GM18873 (cell line): ENCODE measurements at regions not wholly inside any gene's neighbourhood (a gene's known extent, or its start where the extent isn't known, plus 50 kb on each side); places are given as distances from the start of the nearest gene placed in this dataset.
"Not testable (repeated sequence)": the region's sequence is repeated elsewhere in the genome, so short reads cannot be mapped to it uniquely, and the experiment has no call there.

Experiments
- ATAC-seq: cut with Tn5 transposase; IDR thresholded peaks from one replicate; pipeline ENCODE4 v1.9.1; 2021; ENCODE audit warnings: mild to moderate bottlenecking, moderate library complexity, moderate number of reproducible peaks; ENCODE audit not compliant: unreplicated experiment, low FRiP score

DNA sequence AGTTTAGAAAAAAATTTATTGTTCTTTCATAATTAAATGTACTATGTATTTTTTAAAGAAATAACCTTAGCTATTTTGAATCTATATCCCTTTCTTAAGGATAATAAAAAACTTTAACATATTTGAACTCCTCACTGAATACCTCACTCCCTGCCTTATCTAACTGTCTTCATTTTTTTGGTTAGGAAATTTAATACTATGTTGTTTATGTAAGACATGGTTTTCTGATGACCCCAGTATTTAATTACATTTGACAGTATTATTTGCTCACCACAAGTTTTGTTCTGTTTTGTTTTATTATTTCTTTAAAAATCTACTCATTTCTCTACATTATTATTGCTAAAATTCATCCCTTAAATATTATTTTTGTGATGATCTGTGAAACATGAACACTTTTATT is 394.4 kb upstream of the ADGRB3 start:
- ATAC-seq, result no peak

DNA sequence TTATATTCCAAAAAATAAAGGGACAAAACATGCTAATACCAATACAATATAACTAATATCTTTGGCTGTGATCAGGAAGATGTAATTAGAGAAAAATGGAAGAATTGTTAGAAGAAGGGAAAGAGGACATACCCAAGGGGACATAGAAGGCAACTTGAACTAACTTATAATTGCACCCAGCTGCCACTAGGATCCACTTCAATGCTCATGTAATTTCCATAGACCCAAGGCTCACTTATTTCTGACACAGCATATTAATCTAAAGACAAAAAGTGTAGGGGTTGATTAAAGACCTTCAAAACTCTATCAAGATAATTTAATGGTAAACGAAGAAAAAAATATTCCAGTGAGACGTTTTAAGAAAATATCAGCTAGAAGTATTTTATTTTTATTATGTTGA is 396.0 kb upstream of the ADGRB3 start:
- no peak for ATAC-seq

DNA sequence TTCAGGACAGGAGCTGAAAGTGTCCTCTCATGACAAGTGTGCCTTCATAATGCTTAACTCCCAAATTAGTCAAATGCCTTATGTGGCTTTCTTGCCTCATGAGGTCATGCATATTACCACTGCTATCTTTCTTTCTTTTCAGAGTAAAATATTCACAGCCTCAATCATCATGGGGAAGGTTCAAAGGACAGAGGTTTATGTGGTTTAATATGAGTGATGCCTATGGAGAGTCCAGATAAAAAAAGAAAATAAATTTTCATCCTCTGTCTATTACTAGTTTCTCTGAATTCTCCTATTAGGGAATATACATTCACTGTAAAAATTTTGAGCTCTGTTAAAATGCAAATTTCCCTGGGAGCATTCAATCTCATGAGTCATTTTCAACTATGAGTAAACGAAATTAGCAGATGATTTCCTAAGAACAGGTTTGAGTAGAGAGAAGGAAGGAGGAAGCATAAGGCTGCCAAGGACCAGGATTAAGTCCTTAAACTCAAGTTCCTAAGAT is 396.9 kb upstream of the ADGRB3 start:
- no peak for ATAC-seq

DNA sequence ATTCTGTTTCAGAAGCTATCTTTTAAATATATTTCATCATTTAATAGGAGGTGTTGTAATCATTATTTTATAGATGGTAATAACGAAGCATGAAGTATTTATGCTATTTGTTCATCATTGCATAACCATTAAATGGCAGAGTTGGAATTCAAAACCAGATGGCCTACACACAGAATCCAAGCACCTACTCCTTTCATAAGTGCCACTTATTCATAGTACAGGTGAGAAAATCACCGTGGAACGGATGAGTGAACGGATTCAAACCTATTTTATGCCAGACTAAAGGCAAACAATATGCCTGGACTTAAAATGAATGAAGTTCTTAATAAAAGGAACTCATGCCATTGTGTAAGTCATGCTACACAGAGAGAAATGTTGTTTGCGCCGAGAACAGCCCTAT is 397.9 kb upstream of the ADGRB3 start:
- no peak for ATAC-seq

DNA sequence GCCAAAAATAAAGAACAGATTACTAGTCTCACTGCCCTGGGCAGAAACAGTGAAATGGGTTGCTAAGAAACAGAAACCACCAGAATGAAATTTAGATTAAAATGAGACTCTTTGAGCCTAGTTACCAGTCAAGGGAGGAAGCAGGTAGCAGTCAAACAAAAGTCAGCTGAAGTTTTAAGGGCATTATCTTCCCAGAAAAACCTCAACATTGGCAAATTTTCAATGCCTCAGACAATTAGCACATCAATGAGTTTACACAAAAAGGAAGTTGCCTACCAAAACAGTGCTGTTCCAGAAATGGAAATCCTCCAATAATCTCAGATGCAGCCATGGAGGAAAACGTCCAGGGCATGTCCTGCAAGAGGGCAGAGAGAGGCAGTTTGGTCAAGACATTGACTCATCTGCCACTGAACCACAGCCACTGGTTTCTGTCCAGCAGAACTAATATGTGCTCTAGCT is 399.7 kb upstream of the ADGRB3 start:
- no peak for ATAC-seq

DNA sequence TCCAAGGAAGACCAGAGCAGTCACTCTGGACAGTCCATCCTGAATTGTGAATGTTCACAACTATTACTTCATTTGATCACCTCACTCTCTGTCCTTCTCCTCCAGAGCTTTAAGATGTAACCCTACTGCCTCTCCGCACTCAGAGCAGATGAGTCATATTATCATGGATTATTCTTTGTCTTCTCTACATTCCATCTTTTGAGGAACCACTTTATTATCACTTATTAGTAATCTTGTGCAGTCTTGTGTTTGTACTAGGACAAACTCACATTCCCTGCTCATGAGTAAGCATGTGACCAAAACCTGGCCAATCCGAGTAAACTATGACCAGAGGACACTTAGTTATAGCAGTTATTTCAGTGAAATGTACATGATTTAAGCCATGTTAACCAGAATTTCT is 401.5 kb upstream of the ADGRB3 start:
- ATAC-seq, result no peak

DNA sequence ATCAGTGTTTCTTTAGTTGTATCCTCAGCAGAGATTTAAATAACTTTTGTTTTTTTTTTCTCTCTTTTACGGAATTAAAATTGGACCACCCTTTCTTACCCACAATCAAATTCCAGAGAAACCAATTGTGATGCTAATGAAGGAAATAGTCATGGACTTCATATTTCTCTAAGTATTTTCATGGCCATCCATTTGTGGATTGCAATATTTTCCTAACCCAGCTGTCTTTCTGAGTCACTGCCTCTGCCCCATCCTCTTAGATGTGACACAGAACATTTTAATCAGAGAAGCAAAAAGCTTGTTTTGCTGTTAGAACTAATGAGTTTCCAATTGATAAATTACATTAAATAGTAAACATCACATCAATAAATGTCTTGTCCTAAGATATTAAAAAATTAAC is 405.5 kb upstream of the ADGRB3 start:
- no peak for ATAC-seq

DNA sequence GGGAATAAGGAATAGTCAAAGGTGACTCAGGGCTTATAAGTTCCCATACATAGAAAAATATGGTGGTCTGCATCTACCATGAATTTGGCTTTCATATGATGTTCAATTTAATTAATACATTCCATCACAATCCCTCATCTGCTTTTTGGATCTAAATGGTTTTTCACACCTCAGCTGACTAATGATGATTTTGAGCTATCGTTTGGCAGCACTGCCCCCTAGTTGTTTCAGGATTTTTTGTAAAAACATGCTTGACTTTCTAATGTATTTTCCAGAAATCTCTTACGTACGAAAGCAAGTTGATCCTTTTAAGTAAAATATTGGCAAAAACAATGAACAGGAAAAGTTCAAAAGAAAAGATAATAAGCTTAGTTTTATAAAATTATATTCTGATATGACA is 408.6 kb upstream of the ADGRB3 start:
- no peak for ATAC-seq

DNA sequence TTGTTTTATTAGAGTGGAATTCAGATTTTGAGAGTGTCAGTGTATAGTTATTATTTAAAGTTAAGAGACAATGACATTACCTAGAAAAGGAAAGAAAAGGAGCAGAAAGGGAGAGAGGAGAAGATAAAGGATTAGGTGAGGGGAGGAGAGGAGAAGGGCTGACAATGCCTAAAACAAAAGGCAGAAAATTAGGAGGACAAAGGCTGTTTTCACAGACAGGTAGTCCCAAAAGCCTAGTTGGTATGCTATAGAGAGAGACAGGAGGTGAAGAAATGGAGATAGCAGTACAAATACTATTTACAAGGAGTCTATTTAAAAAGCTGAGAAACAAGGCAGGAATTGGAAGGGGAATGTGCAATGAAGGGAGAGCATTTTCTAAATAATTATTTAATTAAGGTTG is 409.4 kb upstream of the ADGRB3 start:
- no peak for ATAC-seq

DNA sequence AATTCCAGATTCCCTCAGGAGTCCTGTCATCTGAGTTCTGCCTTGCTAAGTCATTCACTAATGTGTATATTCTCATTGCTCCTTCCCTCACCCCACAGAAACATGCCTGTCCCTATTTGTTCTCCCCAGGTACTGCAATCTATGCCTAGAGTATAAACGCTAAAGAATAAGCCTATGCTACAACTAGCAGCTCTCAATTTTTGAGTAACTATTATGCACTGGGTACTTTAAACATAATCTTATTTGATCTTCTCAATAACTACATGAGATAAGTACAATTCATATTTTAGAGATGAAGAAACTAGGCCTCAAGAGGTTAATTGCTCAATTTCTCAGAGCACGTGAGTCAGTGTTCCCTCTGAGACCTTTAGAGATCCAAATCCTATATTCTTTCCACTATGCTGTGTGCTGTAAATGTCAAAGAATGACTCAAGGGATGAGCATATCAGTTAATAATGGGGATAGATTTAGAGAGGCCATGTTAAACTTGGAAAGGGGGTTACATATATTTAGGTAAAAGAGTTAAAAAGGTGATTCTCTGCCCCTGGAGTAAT is 423.8 kb upstream of the ADGRB3 start:
- ATAC-seq, result no peak

DNA sequence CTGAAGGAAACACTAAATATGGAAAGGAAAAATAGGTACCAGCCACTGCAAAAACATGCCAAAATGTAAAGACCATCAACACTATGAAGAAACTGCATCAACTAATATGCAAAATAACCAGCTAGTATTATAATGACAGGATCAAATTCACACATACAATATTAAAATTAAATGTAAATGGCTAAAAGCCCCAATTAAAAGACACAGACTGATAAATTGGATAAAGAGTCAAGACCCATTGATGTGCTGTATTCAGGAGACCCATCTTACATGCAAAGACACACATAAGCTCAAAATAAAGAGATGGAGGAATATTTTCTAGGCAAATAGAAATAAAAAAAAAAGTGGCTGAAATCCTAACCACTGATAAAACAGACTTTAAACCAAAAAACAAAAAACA is 427.5 kb upstream of the ADGRB3 start:
- not testable (repeated sequence) for ATAC-seq

DNA sequence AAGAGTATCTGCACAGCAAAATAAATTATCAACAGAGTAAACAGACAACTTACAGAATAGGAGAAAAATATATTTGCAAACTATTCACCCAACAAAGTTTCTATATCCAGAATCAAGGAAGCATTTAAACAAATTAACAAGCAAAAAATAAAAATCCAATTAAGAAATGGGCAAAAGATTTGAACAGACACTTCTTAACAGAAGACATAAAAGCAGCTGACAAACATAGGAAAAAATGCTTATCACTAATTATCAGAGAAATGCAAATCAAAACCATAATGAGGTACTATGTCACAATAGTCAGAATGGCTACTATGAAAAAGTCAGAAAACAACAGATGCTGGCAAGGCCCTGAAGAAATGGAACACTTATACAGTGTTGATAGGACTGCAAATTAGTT is 434.2 kb upstream of the ADGRB3 start:
- ATAC-seq, result no peak

DNA sequence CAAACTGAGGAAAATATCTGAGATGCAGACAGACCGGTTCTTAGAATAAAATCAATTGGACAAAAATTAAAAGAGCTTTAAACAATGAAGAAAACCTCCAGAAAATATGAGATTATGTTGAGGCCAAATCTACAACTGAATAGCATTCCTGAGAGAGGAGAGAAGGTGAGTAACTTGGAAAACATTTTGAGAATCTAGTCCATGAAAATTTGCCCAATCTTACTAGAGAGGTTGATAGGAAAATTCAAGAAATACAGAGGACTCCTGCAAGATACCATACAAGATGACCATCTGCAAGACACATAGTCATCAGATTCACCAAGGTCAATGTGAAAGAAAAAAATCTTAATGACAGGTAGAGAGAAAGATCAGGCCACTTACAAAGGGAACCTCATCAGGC is 437.7 kb upstream of the ADGRB3 start:
- no peak for ATAC-seq

DNA sequence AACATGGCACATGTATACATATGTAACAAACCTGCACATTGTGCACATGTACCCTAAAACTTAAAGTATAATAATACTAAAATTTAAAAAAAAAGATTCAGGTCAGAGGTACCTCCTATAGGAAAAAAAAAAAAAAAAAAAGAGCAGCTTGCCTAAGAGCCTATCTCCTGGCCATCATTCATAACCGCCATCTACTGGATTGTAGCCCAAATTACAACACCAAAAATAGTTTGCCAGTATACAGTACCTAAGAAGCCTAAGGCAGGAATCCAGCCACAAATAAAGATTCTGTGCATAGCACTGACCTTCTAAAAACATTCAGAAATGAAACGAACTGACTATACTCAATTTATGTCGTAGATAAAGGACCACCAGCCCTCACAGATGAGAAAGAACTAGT is 438.4 kb upstream of the ADGRB3 start:
- ATAC-seq, result no peak

DNA sequence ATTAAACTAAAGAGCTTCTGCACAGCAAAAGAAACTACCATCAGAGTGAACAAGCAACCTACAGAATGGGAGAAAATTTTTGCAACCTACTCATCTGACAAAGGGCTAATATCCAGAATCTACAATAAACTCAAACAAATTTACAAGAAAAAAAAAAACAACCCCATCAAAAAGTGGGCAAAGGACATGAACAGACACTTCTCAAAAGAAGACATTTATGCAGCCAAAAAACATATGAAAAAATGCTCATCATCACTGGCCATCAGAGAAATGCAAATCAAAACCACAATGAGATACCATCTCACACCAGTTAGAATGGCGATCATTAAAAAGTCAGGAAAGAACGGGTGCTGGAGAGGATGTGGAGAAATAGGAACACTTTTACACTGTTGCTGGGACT is 439.3 kb upstream of the ADGRB3 start:
- not testable (repeated sequence) for ATAC-seq

DNA sequence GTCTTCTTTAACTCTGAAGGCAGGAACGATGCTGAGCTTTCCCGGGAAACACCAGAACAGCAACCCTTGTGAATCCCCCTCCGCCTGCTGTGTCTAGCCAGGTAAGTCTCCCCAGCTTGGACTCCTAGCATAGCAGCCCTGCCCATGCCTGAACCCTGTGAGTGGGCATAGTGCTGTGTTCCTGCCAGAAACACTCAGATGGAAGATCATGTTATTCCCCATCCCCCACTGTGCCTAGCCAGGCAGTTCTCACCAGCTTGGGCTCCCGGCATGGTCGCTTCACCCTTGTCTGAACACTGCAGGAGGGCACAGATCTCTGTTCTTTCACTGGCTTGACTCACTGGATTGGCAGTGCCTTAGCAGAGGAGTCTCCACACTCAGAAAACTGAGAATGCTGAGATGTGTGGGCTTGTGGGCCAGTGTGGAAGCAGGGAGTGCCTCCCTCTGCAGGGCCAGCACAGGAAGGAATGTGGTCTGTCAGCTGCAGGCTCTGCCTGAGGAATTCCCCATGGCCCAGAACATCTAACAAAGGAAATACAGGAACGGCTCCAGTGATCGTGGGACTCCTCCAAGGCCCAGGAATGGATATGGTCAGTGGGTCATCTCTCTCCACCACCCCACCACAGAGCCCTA is 440.1 kb upstream of the ADGRB3 start:
- no peak for ATAC-seq

DNA sequence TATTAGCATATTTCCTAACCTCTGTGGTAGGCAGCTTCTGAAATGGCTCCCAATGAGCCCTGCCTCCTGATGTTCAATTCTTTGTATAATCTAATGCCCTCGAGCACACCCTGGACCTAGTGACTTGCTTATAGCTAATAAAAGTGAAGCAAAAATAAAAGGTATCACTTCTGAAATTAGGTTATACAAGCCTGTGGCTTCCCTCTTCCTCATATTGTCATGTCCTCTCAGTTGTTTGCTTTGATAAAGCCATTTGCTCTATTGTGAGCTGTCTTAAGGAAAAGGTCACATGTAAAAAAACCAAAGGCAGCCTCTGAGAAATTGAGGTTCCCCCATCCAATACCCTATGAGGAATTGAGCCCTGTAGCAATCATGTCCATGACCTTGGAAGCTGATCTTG is 442.1 kb upstream of the ADGRB3 start:
- no peak for ATAC-seq

DNA sequence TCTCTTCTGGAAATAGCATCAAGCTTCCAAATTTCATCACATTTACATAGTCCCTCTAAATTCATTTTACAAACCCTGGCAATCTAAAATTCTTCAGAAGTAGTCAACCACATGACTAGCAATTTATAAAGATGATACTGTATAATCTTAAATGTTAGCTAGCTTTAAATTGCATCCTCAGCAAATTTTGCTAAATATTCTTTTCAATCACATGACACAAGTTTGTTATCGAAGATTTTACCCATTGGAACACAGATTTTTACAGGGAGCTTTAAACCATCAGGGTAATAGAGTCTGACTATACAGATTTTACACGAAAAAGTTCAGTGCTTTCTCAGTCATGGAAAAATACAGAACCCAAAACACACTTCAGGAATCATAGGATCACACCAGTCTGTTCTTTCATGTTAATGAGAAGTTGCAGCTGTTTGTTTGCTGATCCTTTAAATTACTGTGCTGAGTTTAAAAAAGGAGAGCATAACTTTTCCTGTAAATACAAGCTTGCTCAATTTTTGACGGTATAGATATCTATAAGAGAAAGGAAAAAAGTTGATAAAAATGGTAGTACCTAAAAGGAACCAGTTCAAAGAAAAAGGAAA is 445.8 kb upstream of the ADGRB3 start:
- no peak for ATAC-seq

DNA sequence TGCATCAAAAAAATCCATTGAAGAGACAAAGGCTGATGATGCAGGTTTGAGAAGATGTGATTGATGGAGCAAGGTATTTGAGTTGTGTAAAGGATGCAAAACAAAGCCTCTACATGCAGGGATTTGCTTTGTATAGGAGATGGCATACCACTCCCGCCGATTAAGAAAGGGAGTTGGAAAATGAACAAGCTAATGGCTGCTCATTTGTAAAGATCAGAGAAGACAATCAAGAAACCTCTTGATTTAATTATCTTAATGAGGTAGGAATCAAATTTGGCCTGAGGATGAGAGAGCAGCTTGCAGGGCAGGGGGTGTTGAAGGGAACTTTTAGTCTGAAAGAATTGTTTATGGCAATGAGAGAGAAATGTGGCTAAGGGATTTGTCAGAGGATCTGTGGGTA is 448.2 kb upstream of the ADGRB3 start:
- no peak for ATAC-seq

DNA sequence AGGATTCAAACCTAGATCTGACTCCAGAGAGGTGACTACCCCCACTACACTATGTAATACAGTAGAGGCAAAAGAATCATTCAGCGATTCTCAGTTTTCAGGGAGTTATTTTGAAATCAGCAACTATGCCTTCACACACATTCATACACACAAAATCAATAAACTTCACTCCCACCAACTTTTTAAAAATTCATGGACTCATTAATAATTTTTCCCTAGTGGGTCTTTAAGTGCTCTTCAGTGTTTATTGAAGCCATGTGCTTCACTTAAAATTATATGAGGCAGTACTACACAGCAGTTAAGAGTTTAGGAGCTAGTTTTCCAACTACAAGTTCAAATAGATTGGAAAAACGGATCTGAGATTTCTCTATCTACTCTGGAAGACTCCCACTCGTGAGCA is 452.7 kb upstream of the ADGRB3 start:
- no peak for ATAC-seq

DNA sequence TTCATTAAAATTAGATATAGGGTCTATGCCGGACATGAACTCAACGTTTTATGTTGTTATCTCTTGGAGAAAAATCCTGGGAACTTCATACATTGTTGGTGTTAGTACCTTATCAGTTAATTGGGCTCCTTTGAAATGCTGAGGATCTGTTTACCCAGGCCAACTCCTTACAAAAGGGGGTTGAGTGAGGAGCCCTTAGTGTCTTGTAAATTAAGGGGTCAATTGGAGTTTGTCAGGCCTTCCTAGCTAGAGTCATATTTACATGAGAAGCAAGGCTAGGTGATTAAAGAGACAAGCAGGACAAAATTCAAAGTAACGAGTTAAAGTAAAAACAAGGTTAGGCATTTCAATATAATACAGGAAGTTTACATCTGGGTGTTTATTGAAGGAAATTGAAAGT is 454.1 kb upstream of the ADGRB3 start:
- ATAC-seq, result not testable (repeated sequence)

DNA sequence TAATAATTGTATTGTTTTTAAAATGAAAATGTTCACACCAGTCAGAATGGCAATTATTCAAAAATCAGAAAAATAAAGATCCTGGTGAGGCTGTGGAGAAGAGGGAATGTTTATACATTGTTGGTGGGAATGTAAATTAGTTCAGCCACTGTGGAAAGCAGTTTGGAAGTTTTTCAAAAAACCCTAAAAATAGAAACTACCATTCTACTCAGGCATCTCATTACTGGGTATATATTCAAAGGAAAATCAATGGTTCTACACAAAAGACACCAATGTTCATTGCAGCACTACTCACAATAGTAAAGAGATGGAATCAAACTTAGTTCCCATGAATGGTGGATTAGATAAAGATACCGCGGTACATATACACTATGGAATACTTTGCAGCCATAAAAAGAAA is 461.5 kb upstream of the ADGRB3 start:
- ATAC-seq, result no peak
